ENCODE measurements at regions not wholly inside any gene's neighbourhood (a gene's known extent, or its start where the extent isn't known, plus 50 kb on each side); places are given as distances from the start of the nearest gene placed in this dataset.

GRCh38 chr10:36375107-36375506, 733.0 kb upstream of the FZD8 start (continued):
- TF ChIP-seq E2F8 (IDR thresholded peaks at IDR 0.05; ENCODE audit: low read depth, partially characterized antibody): no peak
- TF ChIP-seq CREB1 (IDR thresholded peaks at IDR 0.05; ENCODE audit: low read depth): no peak
- no peak for TF ChIP-seq ZNF592 (IDR thresholded peaks at IDR 0.05)
- no peak for TF ChIP-seq MYB (IDR thresholded peaks at IDR 0.05; ENCODE audit: borderline replicate concordance, low read depth, low read length)
- TF ChIP-seq MEF2B (IDR thresholded peaks at IDR 0.05; ENCODE audit: partially characterized antibody, poor library complexity, severe bottlenecking): no peak
- no peak for TF ChIP-seq NFIC (IDR thresholded peaks at IDR 0.05; ENCODE audit: low read depth, low read length)
- TF ChIP-seq BMI1 (IDR thresholded peaks at IDR 0.05; ENCODE audit: borderline replicate concordance): no peak
- no peak for TF ChIP-seq BCLAF1 (IDR thresholded peaks at IDR 0.05)
